NT2/D1 (cell line): ENCODE measurements at regions not wholly inside any gene's neighbourhood (a gene's known extent, or its start where the extent isn't known, plus 50 kb on each side); places are given as distances from the start of the nearest gene placed in this dataset.
"Not testable (repeated sequence)": the region's sequence is repeated elsewhere in the genome, so short reads cannot be mapped to it uniquely, and the experiment has no call there.

Source experiments
- DNase-seq: peaks from one replicate; pipeline ENCODE4 v3.0.0-alpha.2; 2011; ENCODE audit warnings: low read depth, low spot score
- H3K27me3 ChIP-seq: 2 replicates; pipeline ENCODE4 v1.6.0; 2011; ENCODE audit warnings: mild to moderate bottlenecking; ENCODE audit not compliant: insufficient read length, insufficient read depth
- H3K36me3 ChIP-seq: 2 replicates; pipeline ENCODE4 v1.6.1; 2011; ENCODE audit warnings: mild to moderate bottlenecking, low read length, mixed read lengths; ENCODE audit not compliant: insufficient read depth, insufficient read length
- H3K4me1 ChIP-seq: 2 replicates; pipeline ENCODE4 v1.5.1; 2011; ENCODE audit not compliant: insufficient read depth, insufficient read length
- H3K4me3 ChIP-seq: 2 replicates; pipeline ENCODE4 v1.5.1; 2011; ENCODE audit warnings: low read depth; ENCODE audit not compliant: insufficient read length
- H3K9ac ChIP-seq: 2 replicates; pipeline ENCODE4 v1.6.0; 2011; ENCODE audit warnings: low read depth; ENCODE audit not compliant: insufficient read length
- H3K9me3 ChIP-seq: 2 replicates; pipeline ENCODE4 v1.5.1; 2011; ENCODE audit warnings: mild to moderate bottlenecking, low read length; ENCODE audit not compliant: insufficient read depth
- SUZ12 ChIP-seq: IDR thresholded peaks from 2 replicates; pipeline ENCODE4 v1.6.1; 2011; ENCODE audit not compliant: insufficient read length, insufficient read depth; ENCODE audit errors: extremely low read depth
- YY1 ChIP-seq: IDR thresholded peaks from 2 replicates; pipeline ENCODE4 v1.6.1; 2011; ENCODE audit not compliant: insufficient read length, insufficient read depth
- ZNF274 ChIP-seq: IDR thresholded peaks from 2 replicates; pipeline ENCODE4 v1.6.1; 2011; ENCODE audit warnings: mild to moderate bottlenecking, low read depth, low read length

DNA sequence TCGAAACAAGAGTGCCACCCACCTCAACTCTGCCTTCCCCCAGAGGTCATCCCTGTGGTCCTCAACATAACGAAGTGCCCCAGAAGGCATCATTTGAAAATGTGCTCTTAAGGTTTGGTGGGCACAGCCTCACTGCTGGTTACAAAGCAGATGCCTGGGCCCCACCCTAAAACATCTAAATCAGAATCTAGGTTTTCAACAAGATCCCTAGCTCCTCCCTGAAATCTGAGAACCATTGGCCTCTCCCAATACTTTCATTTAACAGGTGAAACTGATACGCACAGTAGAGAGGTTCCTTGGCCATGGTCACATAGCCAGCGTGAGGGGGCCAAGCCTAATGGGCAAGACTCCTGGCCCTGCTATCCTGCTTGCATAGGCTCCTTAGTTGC, 376.2 kb upstream of the CLINT1 start:
- Histone ChIP-seq H3K9ac (no peak overlapping the region), H3K36me3 (no peaks in the 10 kb centered on the region), H3K4me3 (no peak overlapping the region), H3K9me3 (no peaks in the 10 kb centered on the region), H3K27me3 (no peaks in the 10 kb centered on the region), H3K4me1 (no peaks in the 10 kb centered on the region)
- no peak for TF ChIP-seq YY1
- TF ChIP-seq ZNF274, result no peak
- no peak for TF ChIP-seq SUZ12
- DNase-seq, result no peak

DNA sequence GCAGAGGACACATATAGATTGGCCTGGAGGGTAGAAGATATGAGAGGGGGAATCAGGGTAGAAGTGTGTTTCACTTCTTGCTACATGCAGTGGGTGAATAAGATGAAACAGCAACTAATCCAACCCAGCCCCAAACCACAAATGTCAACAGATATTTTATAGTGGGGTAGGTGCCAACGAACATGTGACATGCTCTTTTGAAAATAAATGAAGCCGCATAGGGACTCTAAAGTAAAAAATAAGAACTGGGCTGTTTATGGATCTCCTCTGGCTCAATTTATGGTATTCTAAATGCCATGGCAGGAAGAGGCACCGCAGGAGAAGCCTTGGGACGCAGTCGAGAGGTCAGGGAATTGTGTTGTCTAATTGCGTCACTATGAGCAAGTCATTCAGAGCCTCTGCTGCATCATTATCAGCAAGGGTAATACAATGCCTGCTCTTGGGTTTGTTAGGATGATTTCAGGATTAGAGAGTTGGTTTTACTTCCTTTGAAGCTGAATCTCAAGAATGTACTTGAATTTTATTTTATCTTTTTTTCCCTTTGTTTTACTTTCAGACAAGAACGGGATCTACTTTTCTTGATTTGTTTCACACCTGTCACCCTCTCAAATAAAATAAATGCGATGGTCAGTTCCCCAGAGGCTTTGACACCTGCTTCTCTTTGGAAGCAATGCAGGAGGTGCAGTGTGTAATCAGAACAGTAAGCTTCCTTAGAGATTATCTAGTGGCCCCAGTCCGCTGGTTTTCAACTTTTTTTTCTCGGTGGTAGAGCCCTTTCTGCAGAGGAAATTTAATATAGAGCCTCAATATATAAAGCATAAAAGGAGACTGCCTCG, 375.6 kb upstream of the CLINT1 start:
- no peak for DNase-seq
- H3K4me3 ChIP-seq, result no peak overlapping the region
- no peaks in the 10 kb centered on the region for H3K4me1 ChIP-seq
- TF ChIP-seq SUZ12 (no peak), YY1 (no peak), ZNF274 (no peak)
- H3K36me3 ChIP-seq, result no peaks in the 10 kb centered on the region
- H3K27me3 ChIP-seq, result no peaks in the 10 kb centered on the region
- H3K9ac ChIP-seq, result no peak overlapping the region
- no peaks in the 10 kb centered on the region for H3K9me3 ChIP-seq

DNA sequence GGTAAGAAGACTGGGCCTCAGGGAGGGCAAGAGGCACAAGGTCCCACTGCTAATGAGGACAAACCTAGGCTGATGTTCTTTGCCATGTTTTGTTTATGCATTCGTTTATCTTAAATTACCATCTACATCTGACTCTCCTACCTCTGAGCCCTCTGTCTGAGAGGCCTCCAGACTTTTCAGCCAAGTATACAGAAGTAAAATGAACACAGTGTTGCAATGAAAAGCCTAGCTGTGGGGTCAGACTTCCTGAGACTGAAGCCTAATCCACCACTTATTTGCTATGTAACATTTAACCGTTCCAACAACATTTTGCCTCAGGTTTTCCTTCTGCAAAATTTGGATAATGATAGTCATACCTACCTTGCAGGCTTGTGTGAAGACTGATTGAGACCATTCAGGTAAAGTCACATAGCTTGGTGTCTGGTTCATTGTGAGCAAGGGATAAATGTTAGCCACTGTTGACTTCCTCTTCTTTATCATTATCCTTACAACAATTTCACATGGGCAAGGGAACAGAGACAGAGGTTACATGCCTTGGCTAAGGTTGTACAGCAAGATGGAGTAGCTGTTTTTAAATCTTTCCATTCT, 374.9 kb upstream of the CLINT1 start:
- Histone ChIP-seq H3K9ac (no peak overlapping the region), H3K36me3 (no peaks in the 10 kb centered on the region), H3K4me1 (no peaks in the 10 kb centered on the region), H3K27me3 (no peaks in the 10 kb centered on the region), H3K4me3 (no peak overlapping the region), H3K9me3 (no peaks in the 10 kb centered on the region)
- TF ChIP-seq ZNF274, result no peak
- TF ChIP-seq YY1, result no peak
- no peak for TF ChIP-seq SUZ12
- no peak for DNase-seq

- H3K9me3 ChIP-seq, DNase-seq, H3K9ac ChIP-seq, H3K4me3 ChIP-seq, H3K4me1 ChIP-seq, H3K36me3 ChIP-seq, H3K27me3 ChIP-seq: not testable (repeated sequence)
Observed at GRCh38 chr5:158227314-158227713, 368.4 kb upstream of the CLINT1 start.

GRCh38 chr5:158226496-158226895, 367.6 kb upstream of the CLINT1 start:
- H3K27me3 ChIP-seq, result no peaks in the 10 kb centered on the region
- no peak for DNase-seq
- no peaks in the 10 kb centered on the region for H3K36me3 ChIP-seq
- H3K9ac ChIP-seq, result no peak overlapping the region
- no peak overlapping the region for H3K4me3 ChIP-seq
- H3K9me3 ChIP-seq, result no peaks in the 10 kb centered on the region
- TF ChIP-seq SUZ12 (no peak), ZNF274 (no peak), YY1 (no peak)
- no peaks in the 10 kb centered on the region for H3K4me1 ChIP-seq

DNA sequence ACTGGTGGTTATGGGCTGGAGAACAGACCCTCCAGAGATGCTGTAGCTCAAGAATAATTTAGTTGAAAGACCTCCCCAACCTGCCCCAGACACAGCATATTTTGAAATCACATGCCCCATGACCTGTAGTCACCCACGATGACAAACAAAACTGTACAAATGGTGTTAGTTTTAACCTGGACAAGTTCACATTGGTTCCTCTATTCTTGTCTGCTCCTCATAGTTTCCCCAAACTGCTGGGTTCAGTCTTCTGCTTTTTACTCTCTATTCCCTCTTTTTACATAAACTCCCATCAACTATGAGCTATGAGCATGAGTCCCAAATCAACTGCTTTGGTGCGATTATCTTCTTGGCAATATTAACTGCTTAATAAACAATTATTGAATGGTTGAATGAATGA, 365.3 kb upstream of the CLINT1 start:
- no peaks in the 10 kb centered on the region for H3K4me1 ChIP-seq
- TF ChIP-seq SUZ12, result no peak
- no peak for TF ChIP-seq ZNF274
- no peak for TF ChIP-seq YY1
- H3K27me3 ChIP-seq, result no peaks in the 10 kb centered on the region
- no peaks in the 10 kb centered on the region for H3K36me3 ChIP-seq
- no peak overlapping the region for H3K9ac ChIP-seq
- no peak for DNase-seq
- no peaks in the 10 kb centered on the region for H3K9me3 ChIP-seq
- H3K4me3 ChIP-seq, result no peak overlapping the region

DNA sequence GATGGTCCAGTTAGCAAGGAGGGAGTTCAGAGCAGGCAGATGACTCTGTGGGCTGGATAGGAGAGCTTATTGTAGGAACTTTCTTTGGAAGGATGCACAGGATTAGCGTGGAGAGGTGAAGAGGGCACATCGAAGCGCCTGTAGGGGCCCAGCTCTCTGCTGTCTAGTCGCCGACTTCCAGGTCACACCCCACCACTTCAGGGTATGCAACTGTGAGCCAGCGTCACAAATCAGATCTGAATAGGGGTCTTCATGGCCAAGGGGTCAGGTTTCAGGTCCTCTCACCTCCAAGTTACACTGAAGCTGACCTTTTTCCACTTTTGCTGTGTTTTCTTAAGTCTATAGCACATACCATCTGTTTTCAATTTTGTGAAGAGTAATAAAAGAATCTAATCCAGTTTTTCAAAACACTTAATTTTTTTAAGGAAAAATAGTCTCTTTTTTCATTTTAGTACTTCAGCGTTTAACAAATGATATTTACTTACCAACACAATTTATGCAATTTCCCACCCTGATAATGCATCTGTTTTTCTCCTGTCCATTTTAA, 364.2 kb upstream of the CLINT1 start:
- no peak for DNase-seq
- Histone ChIP-seq H3K27me3 (no peaks in the 10 kb centered on the region), H3K9me3 (no peaks in the 10 kb centered on the region), H3K9ac (no peak overlapping the region), H3K4me1 (no peaks in the 10 kb centered on the region), H3K4me3 (no peak overlapping the region), H3K36me3 (no peaks in the 10 kb centered on the region)
- TF ChIP-seq ZNF274 (no peak), SUZ12 (no peak), YY1 (no peak)

- Histone ChIP-seq H3K4me1 (no peaks in the 10 kb centered on the region), H3K36me3 (no peaks in the 10 kb centered on the region), H3K9me3 (no peaks in the 10 kb centered on the region), H3K27me3 (no peaks in the 10 kb centered on the region), H3K9ac (no peak overlapping the region), H3K4me3 (no peak overlapping the region)
- TF ChIP-seq YY1 (no peak), ZNF274 (no peak), SUZ12 (no peak)
- DNase-seq, result no peak
Observed at GRCh38 chr5:158212917-158213316, 354.0 kb upstream of the CLINT1 start.
